H1 (cell line): ENCODE measurements at regions not wholly inside any gene's neighbourhood (a gene's known extent, or its start where the extent isn't known, plus 50 kb on each side); places are given as distances from the start of the nearest gene placed in this dataset.

Experiments
- CTCF ChIA-PET: fragments of 300-600 bp; sonication (Branson Sonifier 250); formaldehyde crosslinking; loops from one replicate; lab custom pipeline; 2021; ENCODE audit not compliant: partially characterized antibody; lab: Charles Lee
- POLR2A ChIA-PET: fragments of 300-600 bp; sonication (Branson Sonifier 250); formaldehyde crosslinking; loops from one replicate; lab custom pipeline; 2021; ENCODE audit warnings: inconsistent platforms; ENCODE audit not compliant: partially characterized antibody; lab: Charles Lee
- DNase-seq, 2 experiments: peaks; one replicate each; pipeline versions ENCODE4 v3.0.0 to v3.0.0-alpha.2; 2010 to 2022; ENCODE audit warnings: low spot score in 2 of 2, low read depth in 1 of 2, mixed read lengths in 1 of 2
- FAIRE-seq: peaks from 2 replicates; lab custom pipeline; 2011; peaks lifted over from hg19 to GRCh38; lab: Jason Lieb, UNC
- H2AFZ ChIP-seq: 2 replicates; pipeline ENCODE4 v1.8.1; 2012; ENCODE audit warnings: low read length, inconsistent platforms
- H2AK5ac ChIP-seq: 2 replicates; pipeline ENCODE4 v1.6.1; 2013; ENCODE audit warnings: low read depth, low read length
- H2BK120ac ChIP-seq: replicated peaks from 2 replicates; pipeline ENCODE3; 2013; ENCODE audit warnings: low read depth, low read length, inconsistent platforms
- H2BK12ac ChIP-seq: 2 replicates; pipeline ENCODE4 v1.6.1; 2013; ENCODE audit warnings: low read depth, low read length
- H2BK15ac ChIP-seq: 2 replicates; pipeline ENCODE4 v1.6.1; 2013; ENCODE audit warnings: low read length
- H2BK20ac ChIP-seq: 2 replicates; pipeline ENCODE4 v1.6.1; 2013; ENCODE audit warnings: low read length
- H2BK5ac ChIP-seq: 2 replicates; pipeline ENCODE4 v1.6.1; 2013; ENCODE audit warnings: low read depth, low read length
- H3K14ac ChIP-seq: 2 replicates; pipeline ENCODE4 v1.6.1; 2013; ENCODE audit warnings: inconsistent platforms; ENCODE audit not compliant: insufficient read length
- H3K18ac ChIP-seq: 2 replicates; pipeline ENCODE4 v1.6.1; 2013; ENCODE audit warnings: low read length; ENCODE audit errors: extremely low read depth
- H3K23ac ChIP-seq: 2 replicates; pipeline ENCODE4 v1.6.1; 2013; ENCODE audit warnings: inconsistent platforms; ENCODE audit not compliant: insufficient read length
- H3K23me2 ChIP-seq: 2 replicates; pipeline ENCODE4 v1.6.1; 2013; ENCODE audit warnings: low read depth, low read length
- H3K27ac ChIP-seq: 2 replicates; pipeline ENCODE4 v1.6.1; 2011; ENCODE audit warnings: low read depth, low read length, inconsistent platforms
- H3K27me3 ChIP-seq, 4 experiments: replicated peaks in 1 of 4; 1 replicate in 1 of 4; 2 replicates in 3 of 4; pipeline versions ENCODE4 v1.6.1 to v1.8.1; 2011 to 2013; ENCODE audit warnings: low read length in 3 of 4, mild to moderate bottlenecking in 3 of 4, inconsistent platforms in 2 of 4, mixed read lengths in 2 of 4, moderate library complexity in 1 of 4; ENCODE audit not compliant: control insufficient read depth in 3 of 4, insufficient read depth in 3 of 4; ENCODE audit errors: extremely low read depth in 1 of 4
- H3K36me3 ChIP-seq, 4 experiments: 2 replicates each; pipeline versions ENCODE4 v1.6.1 to v1.8.1; 2011 to 2013; ENCODE audit warnings: mild to moderate bottlenecking in 4 of 4, low read length in 3 of 4, moderate library complexity in 2 of 4, control low read depth in 1 of 4, inconsistent platforms in 1 of 4; ENCODE audit not compliant: insufficient read depth in 4 of 4, control insufficient read depth in 2 of 4
- H3K4ac ChIP-seq: replicated peaks from 2 replicates; pipeline ENCODE3; 2013; ENCODE audit warnings: low read length, low read depth, mixed read lengths, inconsistent platforms; ENCODE audit not compliant: insufficient read length
- H3K4me1 ChIP-seq, 4 experiments: replicated peaks in 1 of 4; 1 replicate in 1 of 4; 2 replicates in 3 of 4; pipeline versions ENCODE4 v1.6.1 to v1.8.1; 2011 to 2013; ENCODE audit warnings: low read length in 3 of 4, inconsistent platforms in 2 of 4, mixed read lengths in 1 of 4; ENCODE audit not compliant: insufficient read depth in 4 of 4, control insufficient read depth in 3 of 4
- H3K4me2 ChIP-seq, 2 experiments: 2 replicates each; pipeline versions ENCODE4 v1.6.1 to v1.8.1; 2011 to 2013; ENCODE audit warnings: low read depth in 2 of 2, low read length in 2 of 2, control low read depth in 1 of 2, inconsistent platforms in 1 of 2, mild to moderate bottlenecking in 1 of 2; ENCODE audit not compliant: insufficient read depth in 1 of 2
- H3K4me3 ChIP-seq, 4 experiments: fragments of 200-600, 300-600 bp in 1 of 4; sonication (generic), shearing (Covaris generic), sonication (Bioruptor Twin) in 1 of 4; 2 replicates each; pipeline versions ENCODE4 v1.5.1 to v1.8.1; 2011 to 2016; ENCODE audit warnings: low read length in 4 of 4, low read depth in 3 of 4, control low read depth in 2 of 4, inconsistent platforms in 2 of 4, mild to moderate bottlenecking in 2 of 4, mixed read lengths in 1 of 4, moderate library complexity in 1 of 4; ENCODE audit not compliant: insufficient read depth in 2 of 4; ENCODE audit errors: extremely low read depth in 1 of 4
- H3K56ac ChIP-seq: replicated peaks from 2 replicates; pipeline ENCODE3; 2013; ENCODE audit warnings: low read depth, mild to moderate bottlenecking, mixed read lengths, low read length, inconsistent platforms; ENCODE audit not compliant: insufficient read length
- H3K79me1 ChIP-seq: 2 replicates; pipeline ENCODE4 v1.6.1; 2013; ENCODE audit warnings: low read depth, low read length, control low read depth
- H3K79me2 ChIP-seq, 2 experiments: 2 replicates each; pipeline versions ENCODE4 v1.6.1 to v1.8.1; 2012 to 2013; ENCODE audit warnings: low read length in 2 of 2, mild to moderate bottlenecking in 2 of 2, inconsistent platforms in 1 of 2; ENCODE audit not compliant: insufficient read depth in 2 of 2, control insufficient read depth in 1 of 2
- H3K9ac ChIP-seq, 4 experiments: replicated peaks in 1 of 4; 1 replicate in 1 of 4; 2 replicates in 3 of 4; pipeline versions ENCODE4 v1.6.1 to v1.8.1; 2011 to 2013; ENCODE audit warnings: low read depth in 3 of 4, low read length in 3 of 4, control low read depth in 2 of 4, mild to moderate bottlenecking in 2 of 4, moderate library complexity in 2 of 4, inconsistent platforms in 1 of 4; ENCODE audit errors: extremely low read depth in 1 of 4
- H3K9me3 ChIP-seq, 2 experiments: 2 replicates each; pipeline versions ENCODE4 v1.6.1 to v1.8.1; 2012 to 2013; ENCODE audit warnings: mild to moderate bottlenecking in 2 of 2, moderate library complexity in 2 of 2, control low read depth in 1 of 2, inconsistent platforms in 1 of 2, low read depth in 1 of 2, low read length in 1 of 2, mixed read lengths in 1 of 2; ENCODE audit not compliant: insufficient read depth in 2 of 2
- H4K20me1 ChIP-seq, 2 experiments: replicated peaks in 1 of 2; 2 replicates each; pipeline versions ENCODE3 to v1.8.1; 2011 to 2013; ENCODE audit warnings: inconsistent platforms in 2 of 2, low read length in 2 of 2, mild to moderate bottlenecking in 1 of 2; ENCODE audit not compliant: insufficient read depth in 2 of 2, control insufficient read depth in 1 of 2
- H4K5ac ChIP-seq: 2 replicates; pipeline ENCODE4 v1.6.1; 2013; ENCODE audit warnings: low read length, low read depth, mixed read lengths, inconsistent platforms; ENCODE audit not compliant: insufficient read length
- H4K8ac ChIP-seq: 2 replicates; pipeline ENCODE4 v1.8.0; 2013; ENCODE audit warnings: mild to moderate bottlenecking, moderate library complexity, low read length, inconsistent platforms; ENCODE audit not compliant: insufficient read depth; ENCODE audit errors: extremely low read depth
- H4K91ac ChIP-seq: replicated peaks from 2 replicates; pipeline ENCODE3; 2013; ENCODE audit warnings: low read length, mixed read lengths, inconsistent platforms; ENCODE audit not compliant: insufficient read length
- ASH2L ChIP-seq: fragments of 200-600, 300-600 bp; sonication (generic); IDR thresholded peaks from one replicate; pipeline ENCODE4 v1.7.1; 2017; ENCODE audit warnings: low read length
- ATF2 ChIP-seq: IDR thresholded peaks from 2 replicates; pipeline ENCODE4 v1.6.1; 2012; ENCODE audit warnings: low read length, inconsistent platforms
- ATF3 ChIP-seq: IDR thresholded peaks from 2 replicates; pipeline ENCODE4 v1.6.1; 2011; ENCODE audit warnings: low read depth, mild to moderate bottlenecking, low read length; ENCODE audit not compliant: insufficient read depth
- CREB1 ChIP-seq: IDR thresholded peaks from 2 replicates; pipeline ENCODE4 v1.6.1; 2012; ENCODE audit warnings: inconsistent platforms
- EZH2 ChIP-seq: fragments of 200-600 bp; sonication (generic); IDR thresholded peaks from 2 replicates; pipeline ENCODE4 v1.7.1; 2012; ENCODE audit warnings: low read depth, mild to moderate bottlenecking, moderate library complexity, low read length, inconsistent platforms; ENCODE audit not compliant: severe bottlenecking
- FOSL1 ChIP-seq: IDR thresholded peaks from 2 replicates; pipeline ENCODE4 v1.6.1; 2011; ENCODE audit warnings: mild to moderate bottlenecking, low read depth, low read length, moderate library complexity; ENCODE audit not compliant: insufficient read depth
- GTF2F1 ChIP-seq: IDR thresholded peaks from 2 replicates; pipeline ENCODE4 v1.6.1; 2012; ENCODE audit warnings: low read depth, low read length, improper control_type of control experiment, borderline replicate concordance
- JUND ChIP-seq: IDR thresholded peaks from 2 replicates; pipeline ENCODE4 v1.6.1; 2011; ENCODE audit warnings: mild to moderate bottlenecking, improper control_type of control experiment, low read length
- SIRT6 ChIP-seq: IDR thresholded peaks from one replicate; pipeline ENCODE4 v1.7.1; 2012; ENCODE audit warnings: low read length, inconsistent platforms
- TBP ChIP-seq: IDR thresholded peaks from 2 replicates; pipeline ENCODE4 v1.6.1; 2011; ENCODE audit warnings: low read depth, low read length, improper control_type of control experiment
- TCF12 ChIP-seq: IDR thresholded peaks from 2 replicates; pipeline ENCODE4 v1.6.1; 2011; ENCODE audit warnings: low read depth, mild to moderate bottlenecking, low read length
- USF2 ChIP-seq: IDR thresholded peaks from 2 replicates; pipeline ENCODE4 v1.6.1; 2011; ENCODE audit warnings: low read length, improper control_type of control experiment
- WGBS, 2 experiments: shearing (Covaris generic) in 1 of 2; methylation state at CpG; one replicate each; pipeline versions ENCODE4 v1.1.6 to v1.1.7; 2013 to 2015; ENCODE audit warnings: low lambda C conversion rate in 2 of 2, mixed read lengths in 2 of 2, inconsistent platforms in 1 of 2, low coverage in 1 of 2, missing lambda C conversion rate in 1 of 2; ENCODE audit not compliant: insufficient replicate concordance in 2 of 2, insufficient coverage in 1 of 2, insufficient read length in 1 of 2; ENCODE audit errors: extremely low coverage in 1 of 2, missing lambda C conversion rate in 1 of 2; 5-methylcytosine and 5-hydroxymethylcytosine counted together

- Histone ChIP-seq H4K91ac (no peak overlapping the region), H3K23me2 (no peaks in the 10 kb centered on the region), H3K18ac (no peak overlapping the region), H4K5ac (no peak overlapping the region), H3K4ac (no peak overlapping the region), H2BK12ac (no peak overlapping the region), H3K9me3 (no peaks in the 10 kb centered on the region), H3K27me3 (peaks cover 0 to 1% (median 0%) of the 10 kb centered on the region in 4 experiments; a peak in 1 of 7 replicates), H3K14ac (no peak overlapping the region), H4K8ac (no peak overlapping the region), H3K27ac (no peak overlapping the region), H4K20me1 (no peaks in the 10 kb centered on the region), H2BK5ac (no peak overlapping the region), H3K79me1 (no peaks in the 10 kb centered on the region), H3K36me3 (no peaks in the 10 kb centered on the region), H2BK120ac (no peak overlapping the region), H2AK5ac (no peak overlapping the region), H3K9ac (no peak overlapping the region), H2BK15ac (no peak overlapping the region), H3K4me3 (no peak overlapping the region), H2BK20ac (no peak overlapping the region), H2AFZ (no peak overlapping the region), H3K79me2 (no peaks in the 10 kb centered on the region), H3K4me1 (no peaks in the 10 kb centered on the region), H3K23ac (no peak overlapping the region), H3K4me2 (no peak overlapping the region), H3K56ac (no peak overlapping the region)
- DNase-seq, result no peak
- POLR2A ChIA-PET, result no interaction called here
- no peak for FAIRE-seq
- WGBS, 2 experiments, result 91% methylated on average over 3 of the region's 3 CpGs; no CpG with 5 or more reads in 1 of the 2 experiments
- CTCF ChIA-PET, result no interaction called here
- TF ChIP-seq TBP (no peak), CREB1 (no peak), GTF2F1 (no peak), TCF12 (no peak), SIRT6 (no peak), USF2 (no peak), ATF3 (no peak), EZH2 (no peak), ASH2L (no peak), FOSL1 (no peak), JUND (no peak), ATF2 (no peak)
These were observed 1884.3 kb upstream of the PCDH20 start for GRCh38 chr13:63299866-63300394.
